ENCODE measurements at regions not wholly inside any gene's neighbourhood (a gene's known extent, or its start where the extent isn't known, plus 50 kb on each side); places are given as distances from the start of the nearest gene placed in this dataset.

GRCh38 chr5:73311291-73312110, 137.1 kb downstream of the FOXD1 start:
- Mint-ChIP-seq H3K27me3 (peaks cover 38 to 83% (median 72%) of the 10 kb centered on the region in 3 donors), H3K27ac (no peak overlapping the region), H3K4me3 (no peak overlapping the region), H3K4me1 (peaks cover 0 to 4% (median 3%) of the 10 kb centered on the region in 3 donors), H3K9me3 (peaks cover 0 to 5% (median 1%) of the 10 kb centered on the region in 7 donors), H3K36me3 (peaks cover 0 to 13% of the 10 kb centered on the region in 2 donors)
- ATAC-seq (ENCODE audit: low read depth in 2 of 2) (no peak), DNase-seq (no peak)

GRCh38 chr5:73307645-73308355, 134.8 kb downstream of the TMEM174 start:
- no peak for DNase-seq
- no peak overlapping the region for H3K4me3 Mint-ChIP-seq
- no peak overlapping the region for H3K27ac Mint-ChIP-seq

GRCh38 chr5:73306741-73307275, 133.8 kb downstream of the TMEM174 start:
- H3K27me3 Mint-ChIP-seq, result peaks cover 43 to 91% (median 87%) of the 10 kb centered on the region in 3 donors
- H3K4me1 Mint-ChIP-seq, result peaks cover 3 to 5% (median 5%) of the 10 kb centered on the region in 3 donors
- peaks cover 0 to 18% of the 10 kb centered on the region in 2 donors for H3K36me3 Mint-ChIP-seq
- no peak overlapping the region for H3K4me3 Mint-ChIP-seq
- peaks cover 0 to 9% (median 4%) of the 10 kb centered on the region in 7 donors for H3K9me3 Mint-ChIP-seq
- DNase-seq (no peak), ATAC-seq (ENCODE audit: low read depth in 2 of 2) (no peak)
- H3K27ac Mint-ChIP-seq, result no peak overlapping the region

More at GRCh38 chr5:73307645-73308355, 134.8 kb downstream of the TMEM174 start:
- no peak for ATAC-seq (ENCODE audit: low read depth in 2 of 2)
- Mint-ChIP-seq H3K4me1 (peaks cover 3 to 6% (median 3%) of the 10 kb centered on the region in 3 donors), H3K36me3 (peaks cover 0 to 21% of the 10 kb centered on the region in 2 donors), H3K9me3 (peaks cover 0 to 4% (median 2%) of the 10 kb centered on the region in 7 donors), H3K27me3 (peaks cover 47 to 91% (median 87%) of the 10 kb centered on the region in 3 donors)

- H3K4me3 Mint-ChIP-seq, result no peak overlapping the region
- DNase-seq, result no peak
- H3K27ac Mint-ChIP-seq, result no peak overlapping the region
- H3K9me3 Mint-ChIP-seq, result peaks cover 0 to 10% (median 4%) of the 10 kb centered on the region in 7 donors
- H3K4me1 Mint-ChIP-seq, result peaks cover 5% of the 10 kb centered on the region in 3 donors
- peaks cover 0 to 18% of the 10 kb centered on the region in 2 donors for H3K36me3 Mint-ChIP-seq
- H3K27me3 Mint-ChIP-seq, result peaks cover 42 to 91% (median 87%) of the 10 kb centered on the region in 3 donors
- ATAC-seq (ENCODE audit: low read depth in 2 of 2), result no peak
Measured at GRCh38 chr5:73306078-73306719, 133.2 kb downstream of the TMEM174 start.

- no peak overlapping the region for H3K4me3 Mint-ChIP-seq
- peaks cover 51 to 96% (median 91%) of the 10 kb centered on the region in 3 donors for H3K27me3 Mint-ChIP-seq
- H3K9me3 Mint-ChIP-seq, result peaks cover 0 to 10% (median 4%) of the 10 kb centered on the region in 7 donors
- ATAC-seq (ENCODE audit: low read depth in 2 of 2) (no peak), DNase-seq (no peak)
- H3K27ac Mint-ChIP-seq, result no peak overlapping the region
- H3K4me1 Mint-ChIP-seq, result peaks cover 5 to 10% (median 8%) of the 10 kb centered on the region in 3 donors
- peaks cover 4 to 23% of the 10 kb centered on the region in 2 donors for H3K36me3 Mint-ChIP-seq
Measured at GRCh38 chr5:73305386-73305785, 132.4 kb downstream of the TMEM174 start.

- Mint-ChIP-seq H3K27ac (peak overlapping the region in 1 of 6 donors; percentile 88), H3K4me1 (peaks cover 11 to 16% (median 13%) of the 10 kb centered on the region in 3 donors), H3K9me3 (peaks cover 0 to 10% (median 5%) of the 10 kb centered on the region in 7 donors), H3K27me3 (peaks cover 59 to 96% (median 91%) of the 10 kb centered on the region in 3 donors), H3K36me3 (peaks cover 4 to 31% of the 10 kb centered on the region in 2 donors), H3K4me3 (no peak overlapping the region)
- DNase-seq, result no peak
- no peak for ATAC-seq (ENCODE audit: low read depth in 2 of 2)
Measured at GRCh38 chr5:73304381-73304780, 131.4 kb downstream of the TMEM174 start.

GRCh38 chr5:73303148-73304079, 130.4 kb downstream of the TMEM174 start:
- H3K4me1 Mint-ChIP-seq, result peaks cover 16 to 20% (median 18%) of the 10 kb centered on the region in 3 donors
- H3K9me3 Mint-ChIP-seq, result peaks cover 0 to 10% (median 5%) of the 10 kb centered on the region in 7 donors
- H3K27me3 Mint-ChIP-seq, result peaks cover 59 to 98% (median 95%) of the 10 kb centered on the region in 3 donors
- H3K27ac Mint-ChIP-seq, result peak overlapping the region in 1 of 6 donors; percentile 81
- ATAC-seq (ENCODE audit: low read depth in 2 of 2) (no peak), DNase-seq (no peak)
- peak overlapping the region in 5 of 8 donors; percentile 33 to 68 (median 46) for H3K4me3 Mint-ChIP-seq
- peaks cover 4 to 35% of the 10 kb centered on the region in 2 donors for H3K36me3 Mint-ChIP-seq

GRCh38 chr5:73302797-73303147, 129.8 kb downstream of the TMEM174 start:
- Mint-ChIP-seq H3K36me3 (peaks cover 4 to 35% of the 10 kb centered on the region in 2 donors), H3K9me3 (peaks cover 0 to 10% (median 5%) of the 10 kb centered on the region in 7 donors), H3K27me3 (peaks cover 60 to 98% (median 93%) of the 10 kb centered on the region in 3 donors), H3K4me3 (peak overlapping the region in 4 of 8 donors; percentile 42 to 68 (median 55)), H3K4me1 (peaks cover 16 to 20% (median 18%) of the 10 kb centered on the region in 3 donors), H3K27ac (peak overlapping the region in 2 of 6 donors; percentile 81 to 87)
- ATAC-seq (ENCODE audit: low read depth in 2 of 2) (no peak), DNase-seq (no peak)

- DNase-seq, result no peak
- no peak overlapping the region for H3K27ac Mint-ChIP-seq
- H3K36me3 Mint-ChIP-seq, result peaks cover 4 to 35% of the 10 kb centered on the region in 2 donors
- peak overlapping the region in 1 of 8 donors; percentile 32 for H3K4me3 Mint-ChIP-seq
- no peak for ATAC-seq (ENCODE audit: low read depth in 2 of 2)
- peaks cover 16 to 28% (median 18%) of the 10 kb centered on the region in 3 donors for H3K4me1 Mint-ChIP-seq
- H3K9me3 Mint-ChIP-seq, result peaks cover 0 to 10% (median 5%) of the 10 kb centered on the region in 7 donors
- peaks cover 65 to 98% (median 93%) of the 10 kb centered on the region in 3 donors for H3K27me3 Mint-ChIP-seq
Measured at GRCh38 chr5:73301208-73301901, 128.4 kb downstream of the TMEM174 start.

GRCh38 chr5:73300337-73301207, 127.6 kb downstream of the TMEM174 start:
- no peak for DNase-seq
- peaks cover 16 to 28% (median 18%) of the 10 kb centered on the region in 3 donors for H3K4me1 Mint-ChIP-seq
- H3K9me3 Mint-ChIP-seq, result peaks cover 0 to 10% (median 5%) of the 10 kb centered on the region in 7 donors
- H3K27me3 Mint-ChIP-seq, result peaks cover 65 to 98% (median 93%) of the 10 kb centered on the region in 3 donors
- peak overlapping the region in 2 of 6 donors; percentile 53 to 86 for H3K27ac Mint-ChIP-seq
- ATAC-seq (ENCODE audit: low read depth in 2 of 2), result no peak
- peak overlapping the region in 4 of 8 donors; percentile 5 to 36 (median 24) for H3K4me3 Mint-ChIP-seq
- H3K36me3 Mint-ChIP-seq, result peaks cover 4 to 35% of the 10 kb centered on the region in 2 donors

Data from naive B cell (primary cell).